Transverse colon (tissue), 4 donors: ENCODE measurements at regions not wholly inside any gene's neighbourhood (a gene's known extent, or its start where the extent isn't known, plus 50 kb on each side); places are given as distances from the start of the nearest gene placed in this dataset.

Experiments used
- DNase-seq: peaks from one replicate; pipeline ENCODE4 v3.0.0-alpha.2; 2019
- H3K27ac ChIP-seq, 4 donors: fragments of 200-600 bp; sonication (generic); 2 replicates each; pipeline ENCODE4 v1.5.1; 2016 to 2018; ENCODE audit warnings: inconsistent platforms in 4 of 4
- H3K27me3 ChIP-seq: fragments of 200-600 bp; sonication (generic); 2 replicates; pipeline ENCODE4 v1.5.1; 2017; ENCODE audit warnings: inconsistent platforms
- H3K36me3 ChIP-seq, 4 donors: fragments of 200-600 bp; sonication (generic); 2 replicates each; pipeline ENCODE4 v1.5.1; 2017 to 2019; ENCODE audit warnings: inconsistent platforms in 4 of 4
- H3K4me1 ChIP-seq, 4 donors: fragments of 200-600 bp; sonication (generic); 2 replicates each; pipeline ENCODE4 v1.5.1; 2017 to 2020; ENCODE audit warnings: inconsistent platforms in 4 of 4
- H3K4me3 ChIP-seq, 4 donors: fragments of 200-600 bp; sonication (generic); 1 replicate in 1 of 4; 2 replicates in 3 of 4; pipeline versions ENCODE4 v1.5.1 to v1.6.1; 2017 to 2019; ENCODE audit warnings: inconsistent platforms in 4 of 4
- H3K9me3 ChIP-seq, 2 donors: fragments of 200-600 bp; sonication (generic); 2 replicates each; pipeline ENCODE4 v1.5.1; 2017 to 2019; ENCODE audit warnings: inconsistent platforms in 2 of 2
- CTCF ChIP-seq, 5 experiments: fragments of 200-600 bp in 3 of 5; fragments of 450-650 bp in 2 of 5; sonication (generic) in 3 of 5; IDR thresholded peaks; 1 replicate in 2 of 5; 2 replicates in 3 of 5; pipeline ENCODE4 v1.5.1; 2016 to 2017; ENCODE audit warnings: antibody characterized with exemption in 5 of 5, inconsistent platforms in 3 of 5, mild to moderate bottlenecking in 2 of 5, moderate library complexity in 1 of 5
- EP300 ChIP-seq: sonication (generic); formaldehyde crosslinking; IDR thresholded peaks from one replicate; pipeline ENCODE4 v1.6.1; 2017; ENCODE audit warnings: antibody characterized with exemption, low read depth
- POLR2A ChIP-seq: fragments of 450-650 bp; IDR thresholded peaks from one replicate; pipeline ENCODE4 v1.6.1; 2016; ENCODE audit warnings: antibody characterized with exemption, mild to moderate bottlenecking, moderate library complexity
- POLR2AphosphoS5 ChIP-seq, 3 donors: sonication (generic); formaldehyde crosslinking; IDR thresholded peaks; one replicate each; pipeline ENCODE4 v1.6.1; 2016; ENCODE audit warnings: antibody characterized with exemption in 3 of 3
- WGBS, 2 donors: methylation state at CpG; one replicate each; pipeline ENCODE4 v1.1.5; 2018; ENCODE audit warnings: low coverage in 1 of 2; 5-methylcytosine and 5-hydroxymethylcytosine counted together
- in situ Hi-C, 4 donors: fragments of 200-750 bp; cut with MboI; loops; one replicate each; pipeline versions ENCODE4 v1.15.0 to v1.15.1; 2017; ENCODE audit warnings: low sequenced_read_pairs in 3 of 4, low pct_ligation_motif_present in 1 of 4, low pct_unique_long_range_greater_than_20kb in 1 of 4
- intact Hi-C: fragments of 100-400 bp; cut with DNase I; formaldehyde crosslinking; loops from one replicate; pipeline ENCODE4 v1.15.1; 2023; ENCODE audit warnings: low total_unique reads

GRCh38 chr3:34858067-34858660, 781.2 kb upstream of the ARPP21 start:
- Histone ChIP-seq H3K36me3 (no peaks in the 10 kb centered on the region), H3K4me3 (no peak overlapping the region), H3K27me3 (no peaks in the 10 kb centered on the region), H3K27ac (no peak overlapping the region), H3K4me1 (no peaks in the 10 kb centered on the region), H3K9me3 (no peaks in the 10 kb centered on the region)
- 57 to 58% methylated on average over 3 of the region's 3 CpGs for WGBS, 2 donors
- no peak for DNase-seq
- intact Hi-C loops (no loop called here), in situ Hi-C loops (no loop called here)
- no peak for TF ChIP-seq CTCF (IDR thresholded peaks at IDR 0.05)
- TF ChIP-seq EP300 = no peak
- no peak for TF ChIP-seq POLR2A
- no peak for TF ChIP-seq POLR2AphosphoS5 (IDR thresholded peaks at IDR 0.05)

- no peaks in the 10 kb centered on the region for H3K9me3 ChIP-seq
- in situ Hi-C loops = no loop called here
- intact Hi-C loops = no loop called here
- 63 to 70% methylated on average over 1 of the region's 1 CpG for WGBS, 2 donors
- H3K4me3 ChIP-seq = no peak overlapping the region
- no peak overlapping the region for H3K27ac ChIP-seq
- no peaks in the 10 kb centered on the region for H3K27me3 ChIP-seq
- no peak for DNase-seq
- H3K36me3 ChIP-seq = no peaks in the 10 kb centered on the region
- no peaks in the 10 kb centered on the region for H3K4me1 ChIP-seq
- TF ChIP-seq POLR2AphosphoS5 (IDR thresholded peaks at IDR 0.05) = no peak
- TF ChIP-seq EP300 = no peak
- TF ChIP-seq POLR2A = no peak
- TF ChIP-seq CTCF (IDR thresholded peaks at IDR 0.05) = no peak
Observed at GRCh38 chr3:34859746-34860145, 779.6 kb upstream of the ARPP21 start.

DNA sequence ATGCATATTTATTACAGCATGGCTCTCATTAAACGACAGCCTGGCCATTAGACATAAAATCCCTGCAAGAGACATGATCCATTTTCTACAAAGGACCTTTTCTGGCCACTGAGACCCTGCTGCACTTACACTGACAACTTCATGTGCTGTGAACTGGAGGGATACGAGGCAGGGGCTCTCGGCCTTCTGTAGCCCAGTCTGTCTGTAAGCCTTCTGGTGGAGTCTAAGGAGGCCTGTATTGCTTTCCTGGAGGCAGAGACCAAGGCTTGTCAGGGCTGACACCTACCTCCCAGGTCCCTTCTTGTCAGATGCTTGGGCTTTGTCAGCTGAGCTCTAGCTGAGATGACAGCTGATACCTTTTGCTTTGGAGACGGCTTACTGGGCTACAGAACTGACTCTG, 776.9 kb upstream of the ARPP21 start:
- Histone ChIP-seq H3K27ac (no peak overlapping the region), H3K27me3 (no peaks in the 10 kb centered on the region), H3K36me3 (no peaks in the 10 kb centered on the region), H3K4me3 (no peak overlapping the region), H3K4me1 (no peaks in the 10 kb centered on the region), H3K9me3 (no peaks in the 10 kb centered on the region)
- WGBS, 2 donors = 81% methylated on average over 4 of the region's 4 CpGs; no CpG with 5 or more reads in 1 of the 2 donors
- intact Hi-C loops (no loop called here), in situ Hi-C loops (no loop called here)
- DNase-seq = no peak
- TF ChIP-seq POLR2AphosphoS5 (IDR thresholded peaks at IDR 0.05) (no peak), EP300 (no peak), CTCF (IDR thresholded peaks at IDR 0.05) (no peak)

DNA sequence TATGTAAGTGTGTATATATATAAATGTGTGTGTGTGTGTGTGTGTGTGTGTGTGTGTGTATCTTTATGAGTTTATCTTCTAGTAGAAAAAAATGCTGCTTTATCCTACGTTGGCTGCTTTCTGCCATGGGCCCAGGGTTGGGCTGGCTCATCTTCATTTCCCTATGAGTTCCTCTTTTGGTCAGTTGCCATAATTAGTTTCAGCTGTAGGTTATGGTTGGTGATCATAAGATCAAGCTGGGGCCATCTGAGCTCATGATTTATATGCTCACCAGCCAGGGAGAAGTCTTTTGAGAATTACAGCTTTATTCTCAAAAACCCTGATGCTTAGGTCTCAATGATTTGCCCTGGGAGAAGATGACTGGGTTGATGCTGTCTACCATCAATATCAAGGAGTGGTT, 775.8 kb upstream of the ARPP21 start:
- in situ Hi-C loops = no loop called here
- no peak for TF ChIP-seq CTCF (IDR thresholded peaks at IDR 0.05)
- no peak for TF ChIP-seq EP300
- TF ChIP-seq POLR2A = no peak
- TF ChIP-seq POLR2AphosphoS5 (IDR thresholded peaks at IDR 0.05) = no peak

More for the DNA sequence above, 775.8 kb upstream of the ARPP21 start:
- Histone ChIP-seq H3K27ac (no peak overlapping the region), H3K9me3 (no peaks in the 10 kb centered on the region), H3K36me3 (no peaks in the 10 kb centered on the region), H3K4me1 (no peaks in the 10 kb centered on the region), H3K4me3 (no peak overlapping the region), H3K27me3 (no peaks in the 10 kb centered on the region)
- WGBS, 2 donors = 18% methylated on average over 1 of the region's 1 CpG; no CpG with 5 or more reads in 1 of the 2 donors
- intact Hi-C loops = no loop called here
- DNase-seq = no peak
